Natural killer cell (primary cell): ENCODE measurements at regions not wholly inside any gene's neighbourhood (a gene's known extent, or its start where the extent isn't known, plus 50 kb on each side); places are given as distances from the start of the nearest gene placed in this dataset.
"Not testable (repeated sequence)": the region's sequence is repeated elsewhere in the genome, so short reads cannot be mapped to it uniquely, and the experiment has no call there.

Source experiments
- ATAC-seq, 3 donors: fragments of 150-1000 bp in 2 of 3; fragments of 200-7000 bp in 1 of 3; cut with Tn5 transposase; 1 replicate in 1 of 3; 2 replicates in 2 of 3; pipeline ENCODE4 v1.10.0; 2021; ENCODE audit warnings: mild to moderate bottlenecking in 2 of 3, moderate library complexity in 2 of 3
- DNase-seq, 2 donors: peaks; one replicate each; pipeline versions ENCODE4 v3.0.0 to v3.0.0-alpha.2; 2013 to 2021; ENCODE audit warnings: mixed read lengths in 1 of 2
- H3K27ac ChIP-seq: one replicate; pipeline ENCODE4 v1.5.1; 2013; ENCODE audit warnings: mild to moderate bottlenecking, low read length
- H3K27me3 ChIP-seq: one replicate; pipeline ENCODE4 v1.6.1; 2013; ENCODE audit warnings: low read length; ENCODE audit not compliant: control insufficient read depth, insufficient read depth
- H3K36me3 ChIP-seq: one replicate; pipeline ENCODE4 v1.6.1; 2013; ENCODE audit warnings: low read length; ENCODE audit not compliant: control insufficient read depth, insufficient read depth
- H3K4me1 ChIP-seq: one replicate; pipeline ENCODE4 v1.6.1; 2013; ENCODE audit warnings: low read length; ENCODE audit not compliant: control insufficient read depth, insufficient read depth
- H3K4me3 ChIP-seq: one replicate; pipeline ENCODE4 v1.5.1; 2013; ENCODE audit warnings: low read length
- H3K9me3 ChIP-seq: one replicate; pipeline ENCODE4 v1.6.1; 2013; ENCODE audit warnings: low read length; ENCODE audit not compliant: control insufficient read depth, insufficient read depth
- H3K27ac Mint-ChIP-seq, 2 donors: one replicate each; pipeline ENCODE4 v1.8.0; 2022; ENCODE audit warnings: mild to moderate bottlenecking in 2 of 2, mixed read lengths in 2 of 2, moderate library complexity in 1 of 2
- H3K27me3 Mint-ChIP-seq, 2 donors: one replicate each; pipeline ENCODE4 v1.8.0; 2022; ENCODE audit warnings: low read depth in 2 of 2, mixed read lengths in 2 of 2
- H3K36me3 Mint-ChIP-seq: one replicate; pipeline ENCODE4 v1.8.0; 2022; ENCODE audit warnings: mixed read lengths
- H3K4me1 Mint-ChIP-seq, 2 donors: one replicate each; pipeline ENCODE4 v1.8.0; 2022; ENCODE audit warnings: mixed read lengths in 2 of 2
- H3K4me3 Mint-ChIP-seq: one replicate; pipeline ENCODE4 v1.8.0; 2022; ENCODE audit warnings: mild to moderate bottlenecking, moderate library complexity, mixed read lengths
- H3K9me3 Mint-ChIP-seq, 2 donors: one replicate each; pipeline ENCODE4 v1.8.0; 2022; ENCODE audit warnings: mixed read lengths in 2 of 2
- WGBS: methylation state at CpG from one replicate; pipeline ENCODE4 v1.1.7; 2013; ENCODE audit warnings: missing lambda C conversion rate; ENCODE audit not compliant: insufficient coverage; 5-methylcytosine and 5-hydroxymethylcytosine counted together
- intact Hi-C: fragments of 100-400 bp; cut with micrococcal nuclease; formaldehyde crosslinking; loops from one replicate; pipeline ENCODE4 v1.14.2; 2022
- TF ChIP-seq, protein P1 (sequence below): fragments of 200-600 bp; IDR thresholded peaks from one replicate; pipeline ENCODE4 v1.8.0; 2022; ENCODE audit warnings: antibody characterized with exemption

DNA sequence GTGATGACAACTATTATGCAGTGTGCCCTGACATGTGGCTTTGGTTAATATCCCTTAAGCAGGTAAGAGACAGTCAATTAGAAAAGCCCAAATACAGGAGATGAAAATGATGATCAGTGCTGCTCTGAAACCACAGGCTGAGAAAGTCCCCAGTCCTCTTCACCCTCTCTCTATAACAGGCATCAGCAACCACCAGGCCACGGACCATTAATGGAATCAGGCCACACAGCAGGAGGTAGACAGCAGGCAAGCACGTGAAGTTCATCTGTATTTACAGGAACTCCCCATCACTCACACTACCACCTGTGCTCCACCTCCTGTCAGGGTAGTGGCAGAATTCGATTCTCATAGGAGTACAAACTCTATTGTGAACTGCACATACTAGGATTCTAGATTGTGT lies 591.6 kb upstream of the CYLC2 start:
- Mint-ChIP-seq H3K9me3 (peaks cover 7 to 17% of the 10 kb centered on the region in 2 donors), H3K36me3 (no peaks in the 10 kb centered on the region), H3K27ac (no peak overlapping the region), H3K4me1 (no peaks in the 10 kb centered on the region), H3K4me3 (no peak overlapping the region), H3K27me3 (no peaks in the 10 kb centered on the region)
- Histone ChIP-seq H3K4me1 (no peaks in the 10 kb centered on the region), H3K27me3 (no peaks in the 10 kb centered on the region), H3K27ac (no peak overlapping the region), H3K9me3 (no peaks in the 10 kb centered on the region), H3K4me3 (no peak overlapping the region), H3K36me3 (no peaks in the 10 kb centered on the region)
- no peak for ATAC-seq
- DNase-seq, result no peak
- TF ChIP-seq, protein P1, sequence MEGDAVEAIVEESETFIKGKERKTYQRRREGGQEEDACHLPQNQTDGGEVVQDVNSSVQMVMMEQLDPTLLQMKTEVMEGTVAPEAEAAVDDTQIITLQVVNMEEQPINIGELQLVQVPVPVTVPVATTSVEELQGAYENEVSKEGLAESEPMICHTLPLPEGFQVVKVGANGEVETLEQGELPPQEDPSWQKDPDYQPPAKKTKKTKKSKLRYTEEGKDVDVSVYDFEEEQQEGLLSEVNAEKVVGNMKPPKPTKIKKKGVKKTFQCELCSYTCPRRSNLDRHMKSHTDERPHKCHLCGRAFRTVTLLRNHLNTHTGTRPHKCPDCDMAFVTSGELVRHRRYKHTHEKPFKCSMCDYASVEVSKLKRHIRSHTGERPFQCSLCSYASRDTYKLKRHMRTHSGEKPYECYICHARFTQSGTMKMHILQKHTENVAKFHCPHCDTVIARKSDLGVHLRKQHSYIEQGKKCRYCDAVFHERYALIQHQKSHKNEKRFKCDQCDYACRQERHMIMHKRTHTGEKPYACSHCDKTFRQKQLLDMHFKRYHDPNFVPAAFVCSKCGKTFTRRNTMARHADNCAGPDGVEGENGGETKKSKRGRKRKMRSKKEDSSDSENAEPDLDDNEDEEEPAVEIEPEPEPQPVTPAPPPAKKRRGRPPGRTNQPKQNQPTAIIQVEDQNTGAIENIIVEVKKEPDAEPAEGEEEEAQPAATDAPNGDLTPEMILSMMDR, result no peak
- 70% methylated on average over 3 of the region's 3 CpGs for WGBS
- intact Hi-C loops, result no loop called here

DNA sequence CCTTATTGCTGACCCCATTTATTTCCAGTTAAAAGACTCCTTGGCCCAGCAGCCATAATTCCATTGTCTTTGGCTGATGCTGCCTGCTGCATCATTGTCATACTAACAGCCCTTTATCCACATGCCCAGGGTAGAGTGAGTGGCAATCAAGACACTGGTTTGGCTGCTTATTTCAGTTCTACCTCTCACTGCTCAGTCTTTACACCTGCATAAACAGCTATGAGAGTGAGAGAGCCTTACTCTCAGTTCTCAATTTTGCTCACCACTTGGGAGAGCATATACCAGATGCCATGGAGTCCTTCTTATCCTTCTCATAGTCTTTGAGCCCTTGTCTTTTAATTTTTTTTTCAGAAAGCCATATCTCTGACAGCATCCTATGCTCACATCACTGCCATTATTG lies 596.9 kb upstream of the CYLC2 start:
- no peaks in the 10 kb centered on the region for H3K36me3 ChIP-seq
- H3K27me3 Mint-ChIP-seq, result no peaks in the 10 kb centered on the region
- H3K4me3 ChIP-seq, result no peak overlapping the region
- no peak overlapping the region for H3K27ac ChIP-seq
- H3K9me3 ChIP-seq, result no peaks in the 10 kb centered on the region
- ATAC-seq, result no peak
- no peaks in the 10 kb centered on the region for H3K27me3 ChIP-seq
- H3K4me1 ChIP-seq, result no peaks in the 10 kb centered on the region
- TF ChIP-seq, protein P1, result no peak
- no peak overlapping the region for H3K27ac Mint-ChIP-seq
- no peak for DNase-seq
- intact Hi-C loops, result no loop called here
- H3K36me3 Mint-ChIP-seq, result no peaks in the 10 kb centered on the region
- H3K9me3 Mint-ChIP-seq, result peaks cover 12 to 19% of the 10 kb centered on the region in 2 donors
- H3K4me1 Mint-ChIP-seq, result no peaks in the 10 kb centered on the region
- no peak overlapping the region for H3K4me3 Mint-ChIP-seq

DNA sequence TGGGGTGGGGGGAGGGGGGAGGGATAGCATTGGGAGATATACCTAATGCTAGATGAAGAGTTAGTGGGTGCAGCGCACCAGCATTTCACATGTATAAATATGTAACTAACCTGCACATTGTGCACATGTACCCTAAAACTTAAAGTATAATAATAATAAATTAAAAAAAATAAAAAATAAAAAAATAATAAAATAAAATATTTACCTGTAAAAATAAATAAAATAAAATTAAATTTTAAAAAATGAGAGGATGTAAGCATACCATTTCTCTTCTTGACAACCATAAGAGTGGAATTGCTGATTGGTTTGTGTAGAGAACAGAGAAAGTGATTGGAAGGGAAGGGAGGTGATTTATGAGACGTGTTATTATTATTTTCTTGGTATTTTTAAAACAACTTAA lies 609.5 kb upstream of the CYLC2 start:
- ATAC-seq, DNase-seq, H3K27ac ChIP-seq, H3K27me3 ChIP-seq, H3K4me1 ChIP-seq, H3K4me1 Mint-ChIP-seq, H3K27ac Mint-ChIP-seq, H3K27me3 Mint-ChIP-seq, H3K9me3 ChIP-seq, intact Hi-C loops, H3K36me3 ChIP-seq, H3K4me3 Mint-ChIP-seq, H3K4me3 ChIP-seq: not testable (repeated sequence)
- Mint-ChIP-seq H3K36me3 (peaks cover 22% of the 10 kb centered on the region), H3K9me3 (peaks cover 5 to 18% of the 10 kb centered on the region in 2 donors)
- no CpG with 5 or more reads among the region's 2 CpGs for WGBS

DNA sequence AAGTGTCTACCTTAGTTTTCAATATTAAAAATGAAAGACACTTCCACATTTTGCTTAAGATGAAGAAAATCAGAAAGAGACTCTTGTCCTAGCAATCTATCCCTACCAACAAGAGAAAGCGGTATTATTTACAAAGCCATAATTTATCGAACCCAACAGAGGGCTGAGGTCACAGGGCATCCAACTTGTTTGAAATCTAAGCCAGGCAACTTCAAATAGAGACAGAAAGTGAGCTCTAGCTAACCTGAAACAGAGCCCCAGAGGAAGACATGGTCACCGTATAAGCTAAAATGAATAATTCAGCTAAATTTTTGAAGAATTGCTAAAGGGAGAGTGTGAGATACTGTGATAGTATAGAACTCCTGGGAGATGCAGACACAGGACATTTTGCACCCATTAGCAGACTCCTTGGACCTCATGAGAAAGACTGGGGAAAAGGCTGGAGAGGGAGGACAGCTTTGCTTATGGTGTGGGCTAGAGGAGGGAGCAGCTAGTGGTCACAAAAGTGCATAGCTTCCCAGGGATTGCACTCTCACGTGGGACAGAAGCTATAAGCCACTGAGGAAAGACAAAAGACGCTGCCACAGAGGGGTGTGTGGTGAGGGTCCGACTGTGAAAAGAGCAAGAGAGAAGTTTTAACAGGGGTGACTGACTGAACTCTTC lies 624.2 kb upstream of the GRIN3A start:
- 62% methylated on average over 6 of the region's 6 CpGs for WGBS
- H3K4me1 ChIP-seq, result no peaks in the 10 kb centered on the region
- no peak for ATAC-seq

More for the DNA sequence above, 624.2 kb upstream of the GRIN3A start:
- intact Hi-C loops, result no loop called here
- no peak overlapping the region for H3K27ac Mint-ChIP-seq
- H3K27me3 ChIP-seq, result no peaks in the 10 kb centered on the region
- TF ChIP-seq, protein P1, result no peak
- peaks cover 8% of the 10 kb centered on the region for H3K36me3 Mint-ChIP-seq
- H3K4me1 Mint-ChIP-seq, result no peaks in the 10 kb centered on the region
- H3K27ac ChIP-seq, result no peak overlapping the region
- no peak overlapping the region for H3K4me3 Mint-ChIP-seq
- H3K4me3 ChIP-seq, result no peak overlapping the region
- peaks cover 11 to 20% of the 10 kb centered on the region in 2 donors for H3K9me3 Mint-ChIP-seq
- no peak for DNase-seq
- H3K36me3 ChIP-seq, result no peaks in the 10 kb centered on the region
- no peaks in the 10 kb centered on the region for H3K27me3 Mint-ChIP-seq
- no peaks in the 10 kb centered on the region for H3K9me3 ChIP-seq
